ENCODE measurements at regions not wholly inside any gene's neighbourhood (a gene's known extent, or its start where the extent isn't known, plus 50 kb on each side); places are given as distances from the start of the nearest gene placed in this dataset.

DNA sequence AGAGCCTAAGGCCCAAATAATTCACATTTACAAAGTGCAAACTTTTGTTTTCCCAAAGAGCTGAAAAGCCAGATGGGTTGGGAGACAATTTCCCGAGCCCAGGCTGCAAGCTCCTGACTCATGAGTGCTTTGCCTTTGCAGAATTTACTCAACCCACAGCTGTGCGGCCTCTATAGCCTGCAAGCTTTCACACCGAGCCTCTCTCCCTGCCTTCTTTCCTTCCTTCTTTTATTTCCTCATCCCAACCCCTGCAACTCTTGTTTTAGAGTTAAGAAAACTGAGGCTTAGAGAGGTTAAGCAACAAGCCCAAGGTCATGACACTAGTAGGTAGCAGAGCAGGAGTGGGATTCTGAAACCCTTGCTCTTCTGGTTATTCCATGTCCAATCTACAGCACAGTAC is 203.0 kb upstream of the GPR26 start:
- DNase-seq: no peak

DNA sequence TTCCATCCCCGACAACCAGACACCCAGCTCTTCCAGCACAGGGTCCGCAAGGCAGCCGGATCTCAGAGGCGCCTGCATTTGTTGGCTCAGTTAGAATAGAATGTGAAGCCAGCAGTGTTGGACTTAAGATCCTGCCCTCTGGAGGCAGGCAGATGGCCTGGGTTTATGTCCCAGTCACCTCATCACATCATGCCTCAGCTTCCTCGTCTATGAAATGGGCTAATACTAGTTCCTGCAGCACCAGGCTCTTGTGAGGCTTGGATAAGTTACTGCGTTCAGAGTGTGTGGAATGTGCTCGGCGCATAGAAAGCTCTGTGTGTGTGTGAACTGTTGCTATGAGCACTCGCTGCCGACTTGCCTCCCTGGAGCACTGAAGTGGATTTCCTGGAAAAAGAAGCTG is 202.5 kb upstream of the GPR26 start:
- no peak for DNase-seq

DNA sequence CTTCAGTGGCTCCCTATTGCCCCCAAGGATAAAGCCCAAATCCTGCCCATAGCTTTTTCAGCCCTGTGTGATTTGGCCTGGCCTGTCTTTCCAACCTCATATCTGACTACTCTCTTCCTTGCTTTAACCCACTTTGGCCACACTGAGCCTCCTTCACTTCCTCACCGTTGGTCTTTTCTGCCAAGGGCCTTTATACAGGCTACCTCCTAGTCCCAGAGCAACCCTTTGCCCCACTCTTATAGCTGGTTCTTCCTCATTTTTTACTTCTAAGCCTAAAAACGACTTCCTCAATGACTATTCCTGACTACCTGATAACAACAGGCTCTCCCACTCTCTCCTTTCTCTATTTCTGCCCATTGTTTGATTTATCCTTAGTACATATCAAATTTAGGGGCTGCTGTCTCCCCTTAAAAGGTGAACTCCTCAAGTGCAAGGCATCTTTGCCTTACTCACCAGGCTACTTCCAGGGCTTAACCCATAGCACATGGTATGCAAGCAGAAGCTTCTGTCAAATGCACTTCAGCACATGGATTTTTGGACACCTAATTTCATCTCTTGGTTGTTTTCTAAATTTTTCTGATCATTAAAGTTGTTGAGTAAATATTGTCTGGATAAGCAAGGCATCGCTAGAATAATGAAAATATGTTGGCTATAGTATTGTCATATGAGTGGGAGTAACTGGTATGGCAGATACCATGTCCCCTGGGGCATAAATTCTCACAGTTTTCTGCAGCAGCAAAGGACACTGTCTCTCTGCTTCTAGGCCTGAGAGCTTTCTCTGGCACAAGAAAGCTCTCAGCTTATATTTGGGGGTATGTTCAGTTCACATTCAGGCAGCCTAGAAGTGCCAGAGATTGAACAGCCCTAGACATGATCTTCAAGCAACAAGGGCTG is 201.5 kb upstream of the GPR26 start:
- DNase-seq: no peak

DNA sequence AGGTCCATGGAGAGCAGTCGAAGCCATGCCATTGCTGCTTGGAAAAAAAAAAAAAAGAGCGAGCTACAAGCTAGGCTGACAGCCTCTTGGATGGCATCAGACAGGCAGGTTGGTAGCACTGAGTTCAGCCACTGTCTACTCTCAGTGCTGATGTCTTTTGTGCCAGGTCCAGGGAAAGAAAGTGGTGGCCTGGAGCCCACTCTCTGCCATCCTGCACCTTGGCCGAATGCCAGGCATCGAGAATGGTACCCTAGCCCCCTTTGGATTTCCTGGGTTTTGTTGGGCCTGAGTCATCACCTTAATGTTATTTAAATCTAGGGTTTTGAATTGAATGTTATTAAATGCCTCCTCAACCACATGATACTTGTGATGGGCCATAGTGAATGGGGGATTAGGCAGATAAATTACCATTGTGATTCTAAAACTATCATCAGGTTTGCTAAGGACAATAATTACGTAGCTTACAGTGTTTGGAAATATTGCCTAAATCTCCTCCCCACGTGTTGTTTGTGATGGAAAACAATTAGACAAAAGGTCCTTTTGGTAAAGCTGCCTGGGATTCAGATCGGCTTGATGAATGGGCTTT is 195.7 kb upstream of the GPR26 start:
- no peak for DNase-seq

DNA sequence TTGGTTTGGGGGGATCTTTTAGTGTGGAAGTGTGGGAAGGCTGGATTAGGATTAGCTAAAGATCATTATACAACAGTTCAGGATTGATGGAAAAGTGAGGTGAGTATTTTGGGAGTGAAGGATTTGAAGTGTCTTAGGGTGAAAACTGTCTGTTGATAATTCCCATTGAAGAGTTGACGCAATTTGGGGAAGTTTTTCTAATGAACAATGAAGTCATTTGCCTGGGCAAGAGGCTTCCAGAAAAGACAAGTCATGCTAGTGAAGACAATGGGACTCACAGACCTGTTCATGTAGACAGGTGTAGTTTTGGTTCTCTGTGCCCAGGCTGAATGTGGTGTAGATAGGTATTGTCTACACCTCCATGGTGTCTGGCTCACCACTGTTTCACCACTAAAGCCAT is 194.3 kb upstream of the GPR26 start:
- DNase-seq: no peak

DNA sequence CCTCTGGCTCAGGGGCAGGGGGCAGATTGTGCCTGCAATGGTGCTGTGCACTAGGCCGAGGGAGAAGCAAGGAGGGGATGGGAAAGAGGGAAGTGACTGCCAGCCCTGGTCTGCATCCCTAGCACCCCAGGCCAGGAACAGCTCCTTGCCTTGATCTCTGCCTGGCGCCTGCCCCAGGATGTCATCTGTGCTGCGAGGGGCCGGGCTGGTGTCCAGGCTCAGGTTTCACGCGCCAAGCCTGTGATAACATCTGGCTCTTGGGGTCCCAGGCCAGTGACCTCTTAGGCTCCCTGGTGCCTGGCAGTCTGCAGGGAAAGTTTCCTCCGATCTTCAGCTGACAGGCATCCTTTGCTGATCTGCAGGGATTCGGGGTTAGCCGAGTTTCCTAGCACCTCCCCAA is 193.5 kb upstream of the GPR26 start:
- DNase-seq: no peak

DNA sequence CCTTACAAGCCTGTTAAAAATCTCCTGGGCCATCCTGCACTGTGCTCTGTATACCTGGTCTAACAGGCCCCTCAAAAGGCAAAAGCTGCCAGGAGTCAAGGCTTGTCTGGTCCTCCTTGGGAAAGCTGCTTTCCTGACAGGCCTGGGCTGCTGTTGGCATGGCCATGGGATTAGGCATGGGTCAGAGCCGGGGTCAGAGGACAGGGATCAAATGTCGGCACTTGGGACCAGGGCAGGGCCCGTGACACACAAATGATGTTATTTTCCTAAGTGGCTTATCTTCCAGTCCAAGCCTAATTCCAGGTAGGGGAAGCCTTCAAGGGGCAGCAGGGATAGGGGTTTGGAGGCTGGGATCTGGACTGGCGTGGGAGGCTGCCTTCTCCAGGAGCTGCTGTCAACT is 191.5 kb upstream of the GPR26 start:
- no peak for DNase-seq

DNA sequence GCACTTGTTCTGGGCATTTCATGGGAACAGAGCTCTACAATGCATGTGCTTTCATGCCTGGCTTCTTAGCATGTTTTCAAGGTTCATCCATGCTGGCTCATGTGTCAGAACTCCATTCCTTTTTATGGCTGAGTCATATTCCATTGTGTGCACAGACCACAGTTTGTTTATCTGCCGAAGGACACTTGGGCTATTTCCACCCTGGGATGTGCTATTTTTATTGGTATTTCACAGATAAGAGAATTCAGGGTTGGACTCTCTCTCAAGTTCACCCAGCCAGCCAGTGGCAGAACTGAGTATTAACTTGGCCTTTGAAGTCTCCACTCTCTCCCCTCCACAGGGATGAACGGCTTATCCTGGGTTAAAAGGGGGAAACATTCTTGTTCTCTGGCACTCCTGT is 190.7 kb upstream of the GPR26 start:
- DNase-seq: no peak

DNA sequence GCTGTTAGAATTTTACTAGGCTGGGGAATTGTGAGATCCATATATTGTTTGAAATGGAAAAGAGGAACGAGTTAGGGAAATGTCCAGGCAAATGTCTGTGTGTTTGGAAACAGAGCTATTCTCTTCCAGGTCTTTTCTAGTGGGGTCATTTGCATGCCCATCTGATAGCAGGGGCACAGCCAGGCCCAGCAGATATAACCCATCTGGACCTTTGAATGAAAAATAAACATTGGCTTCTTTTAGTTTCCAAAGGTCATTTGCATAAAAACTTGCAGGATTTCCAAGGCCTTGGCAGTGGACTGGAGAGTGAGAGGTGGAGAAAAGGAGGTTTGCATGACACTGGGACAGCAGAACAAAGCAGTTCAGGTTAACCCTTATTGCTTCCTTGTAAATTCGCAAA is 188.0 kb upstream of the GPR26 start:
- DNase-seq: no peak

DNA sequence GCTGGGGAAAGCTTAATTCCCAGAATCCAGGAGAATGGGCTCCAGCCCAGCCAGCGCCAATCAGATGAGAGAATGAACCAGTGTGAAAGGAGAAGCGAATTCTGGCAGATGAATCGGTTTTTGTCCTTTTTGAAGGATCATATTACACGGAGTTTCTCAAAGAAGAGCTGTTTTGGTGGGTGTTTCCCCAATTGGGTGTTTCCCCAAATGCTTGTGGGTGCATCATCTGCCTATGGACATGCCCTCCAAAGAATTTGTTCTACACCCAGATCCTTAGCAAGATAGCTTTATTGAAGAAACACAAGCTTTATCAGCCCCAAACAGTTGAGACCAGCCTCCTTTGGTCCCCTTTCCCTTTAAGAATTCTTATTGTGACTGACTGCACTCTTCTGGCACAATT is 186.5 kb upstream of the GPR26 start:
- no peak for DNase-seq

DNA sequence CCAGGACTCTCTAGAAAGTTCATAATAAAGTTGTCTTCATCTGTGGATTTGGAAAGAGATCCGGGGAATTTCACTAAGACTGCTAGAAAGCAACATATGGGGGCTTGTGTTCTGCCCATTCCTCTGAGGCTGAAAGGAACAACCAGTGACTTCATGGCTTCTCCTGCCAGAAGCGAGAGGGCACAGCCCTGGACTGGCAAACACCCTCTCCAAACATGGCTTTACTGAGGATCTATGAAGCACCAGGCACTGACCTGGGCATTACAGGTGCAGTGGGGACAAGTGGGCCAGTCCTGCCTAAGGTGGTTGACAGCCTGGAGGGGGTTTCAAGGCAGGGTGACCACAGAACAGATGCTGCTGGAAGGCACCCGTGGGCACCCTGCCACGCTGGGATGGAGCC is 185.8 kb upstream of the GPR26 start:
- no peak for DNase-seq

DNA sequence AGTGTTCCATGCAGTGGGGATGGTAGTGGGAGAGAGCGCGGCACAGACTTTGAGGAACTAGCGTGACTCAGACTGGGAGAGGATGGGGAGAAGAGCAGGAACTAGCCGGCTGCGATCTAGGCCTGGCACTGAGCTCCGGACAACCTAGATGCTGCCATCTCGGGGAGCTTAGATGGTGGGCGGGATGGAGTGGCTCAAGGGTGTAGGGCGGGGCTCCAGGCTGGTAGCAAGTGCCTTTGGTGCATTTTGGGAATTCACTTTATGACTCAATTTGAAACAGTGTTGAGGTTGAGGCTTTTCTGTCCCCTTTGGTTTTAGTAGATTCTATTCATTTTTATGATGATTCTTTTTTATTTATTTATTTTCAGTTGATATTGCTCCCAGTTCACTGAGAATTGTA is 185.3 kb upstream of the GPR26 start:
- DNase-seq: no peak

DNA sequence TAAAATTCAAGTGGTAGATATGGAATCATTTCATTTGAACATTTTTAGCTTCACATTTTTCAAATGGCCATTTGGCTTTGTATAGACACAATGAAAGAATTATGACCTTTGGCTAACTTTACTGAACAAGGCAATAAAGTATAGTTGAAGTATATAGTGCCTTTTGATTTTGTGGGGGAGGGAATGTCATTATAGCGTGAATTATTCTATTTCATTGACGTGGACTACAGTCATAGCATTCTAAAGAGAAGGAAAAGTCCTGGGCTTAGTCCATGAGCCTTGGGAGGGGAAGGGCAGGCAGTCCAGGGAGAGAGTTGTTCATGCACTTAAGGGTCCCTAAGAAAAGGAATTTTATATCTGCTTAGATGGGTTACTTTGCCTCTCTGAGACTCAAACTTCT is 181.4 kb upstream of the GPR26 start:
- no peak for DNase-seq

DNA sequence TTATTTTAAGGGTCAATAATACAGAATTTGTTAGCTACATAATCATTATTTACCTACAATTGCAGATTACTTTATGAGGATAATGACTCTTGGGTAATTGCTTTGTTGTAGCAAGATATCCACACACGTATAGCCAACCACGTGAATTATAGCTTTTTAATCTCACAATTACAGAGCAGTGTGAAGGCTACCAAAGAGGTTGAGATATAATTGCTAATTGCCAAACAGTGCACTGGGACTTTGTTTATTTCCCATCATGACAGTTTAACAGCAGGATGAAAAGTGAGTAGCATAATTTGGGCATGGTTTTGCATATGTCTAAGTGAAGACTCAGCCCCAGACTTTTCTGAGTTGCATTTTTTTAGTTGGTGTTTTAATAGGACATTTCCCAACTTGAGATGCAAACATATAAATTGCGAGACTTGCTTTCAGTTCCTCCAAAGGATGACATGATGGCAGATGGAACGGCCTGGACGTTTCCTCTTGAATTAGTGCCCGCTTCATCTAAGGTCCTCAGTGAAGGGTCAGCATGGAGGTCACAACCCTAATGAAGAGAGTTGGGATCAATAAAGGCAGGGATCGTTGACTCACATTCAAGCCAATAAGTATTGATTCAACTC is 180.7 kb upstream of the GPR26 start:
- DNase-seq: no peak

DNA sequence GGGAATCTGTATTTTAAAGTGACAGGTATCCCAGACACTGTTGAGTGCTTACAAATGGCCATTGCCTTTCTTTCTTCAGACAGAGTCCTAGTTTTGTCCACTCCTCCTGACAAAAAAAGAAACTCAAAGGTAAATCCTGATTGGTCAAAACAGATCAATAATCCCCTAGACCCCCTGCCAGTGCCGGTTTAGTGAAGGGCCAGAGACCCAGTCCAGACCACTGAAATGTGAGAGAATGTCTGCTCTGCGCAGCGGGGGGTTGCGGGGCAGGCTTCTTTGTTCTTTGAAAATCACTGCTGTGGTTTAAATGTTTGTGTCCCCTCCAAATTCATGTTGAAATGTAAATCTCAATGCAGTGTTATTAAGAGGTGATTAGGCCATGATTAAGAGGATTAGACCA is 177.7 kb upstream of the GPR26 start:
- no peak for DNase-seq

DNA sequence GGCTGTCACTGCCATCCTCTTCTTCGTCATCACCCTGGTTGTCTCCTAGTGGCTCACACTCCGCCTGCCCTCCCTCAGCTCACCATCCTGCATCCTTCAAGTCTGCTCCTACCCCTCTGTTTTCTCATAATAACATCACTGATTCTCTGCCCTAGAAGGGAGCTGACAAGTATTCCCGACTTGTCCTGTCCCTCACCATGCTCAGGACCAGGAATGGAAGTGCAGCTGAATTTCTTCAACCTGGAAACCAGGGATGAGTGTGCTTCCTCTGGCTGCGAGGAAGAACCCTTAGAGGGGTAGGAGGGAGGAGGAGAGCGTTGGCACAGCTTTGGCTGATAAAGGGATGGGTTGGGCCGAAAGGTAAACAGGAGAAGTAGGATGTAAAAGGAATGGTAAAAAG is 174.8 kb upstream of the GPR26 start:
- no peak for DNase-seq

DNA sequence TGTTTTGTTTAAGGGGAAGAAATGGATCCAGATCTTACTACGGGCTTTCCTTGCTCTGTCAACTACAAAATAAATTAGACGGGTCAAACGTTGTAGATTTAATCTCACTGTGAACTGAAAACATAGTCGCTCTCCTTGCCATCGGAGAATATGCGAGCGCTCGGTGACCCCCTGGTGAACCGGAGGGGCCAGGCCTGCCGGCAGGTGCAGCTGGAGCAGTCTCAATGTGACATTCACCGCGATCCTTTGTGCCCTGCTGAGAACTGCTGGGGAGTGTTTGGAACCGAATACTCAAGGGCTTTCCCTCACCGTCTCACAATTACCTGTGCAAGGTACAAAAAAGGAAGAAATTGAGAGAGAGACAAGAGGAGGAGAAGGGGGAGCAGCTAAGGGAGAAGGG is 174.1 kb upstream of the GPR26 start:
- no peak for DNase-seq

DNA sequence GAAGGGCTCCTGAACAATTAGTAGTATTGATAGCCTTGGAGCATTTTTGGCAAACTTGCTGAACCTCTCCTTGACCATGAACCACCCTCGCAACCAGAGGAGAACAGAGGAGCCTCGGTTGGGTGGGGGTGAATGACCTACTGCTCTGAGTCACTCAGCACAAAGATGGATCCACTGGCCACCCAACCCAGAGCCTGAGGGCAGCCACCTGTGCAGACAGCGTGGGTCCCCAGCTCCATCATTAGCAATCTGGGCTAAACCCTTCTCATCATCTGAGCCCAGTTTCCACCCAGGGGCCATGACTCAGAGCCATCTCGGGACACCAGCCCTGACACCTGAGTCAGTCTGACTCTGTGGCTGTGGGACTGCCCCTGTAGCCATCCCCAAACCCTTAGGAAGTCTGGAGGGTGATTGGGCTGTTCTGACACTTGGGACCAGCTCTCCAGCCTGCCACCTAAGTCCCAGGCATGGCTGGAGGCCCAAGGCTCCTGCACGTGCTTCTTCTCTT is 171.8 kb upstream of the GPR26 start:
- no peak for DNase-seq

DNA sequence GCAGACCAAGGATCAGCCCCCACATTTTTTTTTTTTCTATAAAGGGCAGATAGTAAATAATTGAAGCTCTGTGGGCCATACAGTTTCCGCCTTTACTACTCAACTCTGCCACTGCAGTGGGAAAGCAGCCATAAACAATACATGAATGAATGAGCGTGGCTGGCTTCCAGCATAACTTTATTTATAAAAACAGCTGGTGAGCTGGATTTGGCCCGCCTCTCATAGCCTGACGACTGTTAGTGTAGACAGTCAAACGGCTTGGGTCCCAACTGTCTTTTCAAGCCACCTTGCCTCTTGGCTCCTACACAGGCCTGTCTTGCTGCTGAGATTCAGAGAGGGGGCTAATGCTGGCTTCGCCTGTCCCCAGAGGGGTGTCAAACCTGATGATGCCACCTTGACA is 169.8 kb upstream of the GPR26 start:
- no peak for DNase-seq

DNA sequence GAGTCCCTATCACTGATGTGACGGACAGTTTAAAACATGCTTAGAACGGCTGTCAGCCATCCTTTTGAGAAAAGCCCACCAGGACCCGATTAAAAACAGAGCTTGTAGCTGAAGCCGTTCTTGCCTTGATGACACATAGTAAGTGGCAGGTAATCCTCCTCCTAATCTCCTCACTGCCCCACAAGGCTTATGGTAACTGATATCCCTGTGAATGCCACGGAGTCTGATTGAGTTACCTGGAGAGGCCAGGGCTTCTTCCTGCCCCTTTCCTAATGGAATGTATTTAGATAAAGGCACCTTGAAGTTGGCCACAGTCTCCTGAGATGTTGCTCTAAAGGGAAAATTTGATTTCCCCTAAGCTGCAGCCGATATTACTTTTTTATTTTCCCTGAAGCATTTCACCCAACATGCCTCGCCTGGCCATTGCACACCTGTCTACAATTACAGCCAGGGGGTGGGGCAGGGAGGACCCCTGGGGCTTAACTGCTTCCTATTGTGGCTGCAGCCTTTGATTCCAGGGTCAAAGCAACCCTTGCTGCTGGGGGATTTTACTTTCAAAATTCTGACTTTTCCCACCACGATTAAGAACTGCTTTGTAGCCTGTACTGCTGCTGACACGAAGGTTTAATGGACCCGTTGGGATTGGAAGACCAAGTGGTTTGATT is 169.0 kb upstream of the GPR26 start:
- no peak for DNase-seq

DNA sequence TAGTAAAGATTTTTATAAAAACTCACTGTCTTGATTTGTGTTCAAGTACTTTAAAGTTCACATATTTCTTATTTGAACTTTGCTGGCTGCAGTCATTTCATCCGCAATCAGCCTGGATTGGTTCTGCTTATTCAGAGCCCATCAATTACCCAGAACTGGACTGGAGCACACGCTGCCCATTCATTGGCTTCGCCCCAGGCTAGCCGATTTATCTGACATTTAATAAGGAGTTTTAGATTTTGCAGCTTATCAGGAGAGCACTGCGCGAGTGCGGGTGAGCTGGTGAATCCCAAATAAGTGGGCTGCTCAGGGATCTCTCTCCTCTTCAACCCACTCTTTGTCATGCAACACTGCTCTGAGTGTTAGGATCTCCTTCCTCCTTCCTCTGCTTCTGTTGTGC is 166.0 kb upstream of the GPR26 start:
- no peak for DNase-seq

DNA sequence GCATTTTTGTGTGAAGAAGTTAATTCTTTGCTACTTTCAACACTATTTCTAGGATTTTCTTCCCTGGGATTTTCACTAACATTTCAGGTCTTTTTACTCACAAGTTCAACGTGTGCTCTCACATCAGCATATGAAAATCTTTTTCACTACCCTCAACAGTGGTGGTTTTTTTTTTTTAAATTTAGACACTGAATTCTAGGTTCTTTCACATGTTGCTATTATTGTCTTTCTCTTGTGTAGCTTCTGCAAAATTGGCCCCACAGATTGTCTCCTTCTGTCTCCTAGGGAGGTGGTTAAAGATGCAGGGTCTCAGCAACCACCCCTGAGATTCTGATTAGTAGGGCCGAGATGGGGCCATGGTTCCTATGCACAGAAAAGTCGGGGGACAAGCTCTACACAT is 165.0 kb upstream of the GPR26 start:
- DNase-seq: no peak

DNA sequence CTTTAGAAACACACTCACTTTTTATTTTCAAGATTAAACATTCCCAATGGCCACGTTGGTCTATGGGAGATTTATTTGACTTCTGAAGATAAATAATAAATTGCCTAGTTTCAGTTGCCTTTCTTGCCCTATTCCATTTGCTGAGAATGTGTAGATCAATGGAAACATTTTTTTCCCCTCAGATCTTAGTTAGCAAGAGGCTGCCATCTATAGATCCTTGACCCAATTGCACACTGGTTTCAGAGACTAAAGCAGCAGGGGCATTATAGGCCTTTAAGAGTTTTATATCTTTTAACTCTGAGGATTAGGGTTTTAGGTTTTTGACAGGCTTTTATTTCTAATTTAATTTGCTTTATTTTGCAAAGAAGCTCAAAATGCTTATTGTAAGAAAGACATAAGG is 163.2 kb upstream of the GPR26 start:
- no peak for DNase-seq

DNA sequence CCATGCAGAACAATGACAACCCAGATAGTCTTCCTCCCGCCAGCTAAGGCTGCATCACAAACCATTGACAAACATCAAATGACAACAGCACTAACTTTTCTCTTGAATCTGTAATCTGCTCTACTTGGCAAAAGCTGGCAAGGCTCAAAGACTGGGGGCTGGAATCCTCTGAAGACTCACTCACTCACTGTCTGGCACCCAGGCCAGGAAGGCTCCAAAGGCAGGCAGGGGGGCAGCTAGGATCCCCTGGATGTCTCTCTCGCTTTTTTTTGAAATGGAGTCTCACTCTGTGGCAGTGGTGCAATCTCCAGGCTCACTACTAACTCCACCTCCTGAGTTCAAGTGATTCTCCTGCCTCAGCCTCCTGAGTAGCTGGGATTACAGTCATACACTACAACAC is 159.7 kb upstream of the GPR26 start:
- no peak for DNase-seq
